GM21723 (cell line): ENCODE measurements at regions not wholly inside any gene's neighbourhood (a gene's known extent, or its start where the extent isn't known, plus 50 kb on each side); places are given as distances from the start of the nearest gene placed in this dataset.

Experiments used
- ATAC-seq: cut with Tn5 transposase; IDR thresholded peaks from one replicate; pipeline ENCODE4 v1.9.1; 2021; ENCODE audit warnings: mild to moderate bottlenecking, moderate library complexity; ENCODE audit not compliant: unreplicated experiment

DNA sequence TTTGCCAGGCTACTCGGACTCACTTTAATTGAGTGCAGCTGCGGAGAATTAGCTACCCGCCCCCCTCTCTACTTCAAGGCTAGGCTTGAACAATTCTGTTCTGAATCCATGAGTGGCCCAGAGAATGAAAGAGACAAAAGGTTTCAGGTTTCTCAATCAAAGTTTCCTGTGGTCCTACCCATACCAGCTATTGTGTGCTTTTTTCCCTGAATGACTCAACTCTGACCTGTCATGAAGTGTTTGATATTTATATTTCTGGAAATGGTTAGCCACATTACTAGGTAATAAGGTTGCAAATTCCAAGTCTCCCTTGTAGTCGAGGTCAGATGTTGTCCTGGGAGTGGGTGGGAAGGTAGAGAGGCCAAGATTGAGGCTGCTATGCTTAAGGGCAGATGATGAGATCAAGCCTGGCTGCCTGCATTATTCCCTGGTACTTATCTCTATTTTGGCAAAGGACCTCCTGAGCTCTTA lies 392.7 kb upstream of the TBL1XR1 start:
- peak; percentile 64 for ATAC-seq

DNA sequence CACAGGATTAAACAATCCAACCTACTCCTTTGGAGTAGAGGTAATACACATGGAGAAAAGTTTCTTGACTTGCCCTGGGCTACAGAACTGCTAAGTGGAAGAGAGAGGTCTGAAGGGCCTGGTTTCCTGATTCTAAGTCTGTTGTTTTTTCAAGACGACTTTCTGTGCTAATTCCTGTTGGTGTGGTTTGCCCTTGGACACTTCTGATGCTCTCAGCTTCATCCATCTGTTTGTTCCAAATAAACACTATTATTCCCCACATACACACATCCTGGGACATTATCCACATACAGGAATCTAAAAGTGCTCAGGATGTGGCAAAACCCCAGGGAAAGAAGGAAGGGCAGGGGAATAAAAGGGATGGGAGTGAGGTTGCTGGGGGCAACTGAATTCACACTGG lies 393.5 kb upstream of the TBL1XR1 start:
- no peak for ATAC-seq

DNA sequence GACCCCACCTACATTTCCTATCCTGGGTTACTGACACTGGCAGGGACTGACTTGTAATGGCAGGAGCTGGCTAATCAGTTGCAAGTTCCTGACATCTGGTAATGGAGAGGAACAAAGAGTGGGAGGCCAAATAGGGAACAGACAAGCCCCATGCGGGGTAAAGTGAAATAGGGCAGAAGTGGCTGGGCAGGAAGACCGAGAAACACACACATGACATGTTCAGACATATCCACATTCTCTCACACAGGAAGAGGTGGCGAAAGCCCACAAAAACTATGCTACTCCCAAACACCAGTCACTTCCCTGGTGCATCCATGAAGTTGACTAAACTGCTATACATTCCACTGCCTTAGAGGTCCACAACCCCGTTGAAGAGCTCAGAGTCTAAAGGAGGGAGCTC lies 394.1 kb upstream of the TBL1XR1 start:
- peak; percentile 83 for ATAC-seq

GRCh38 chr3:177594096-177594495 lies 396.8 kb upstream of the TBL1XR1 start:
- no peak for ATAC-seq

DNA sequence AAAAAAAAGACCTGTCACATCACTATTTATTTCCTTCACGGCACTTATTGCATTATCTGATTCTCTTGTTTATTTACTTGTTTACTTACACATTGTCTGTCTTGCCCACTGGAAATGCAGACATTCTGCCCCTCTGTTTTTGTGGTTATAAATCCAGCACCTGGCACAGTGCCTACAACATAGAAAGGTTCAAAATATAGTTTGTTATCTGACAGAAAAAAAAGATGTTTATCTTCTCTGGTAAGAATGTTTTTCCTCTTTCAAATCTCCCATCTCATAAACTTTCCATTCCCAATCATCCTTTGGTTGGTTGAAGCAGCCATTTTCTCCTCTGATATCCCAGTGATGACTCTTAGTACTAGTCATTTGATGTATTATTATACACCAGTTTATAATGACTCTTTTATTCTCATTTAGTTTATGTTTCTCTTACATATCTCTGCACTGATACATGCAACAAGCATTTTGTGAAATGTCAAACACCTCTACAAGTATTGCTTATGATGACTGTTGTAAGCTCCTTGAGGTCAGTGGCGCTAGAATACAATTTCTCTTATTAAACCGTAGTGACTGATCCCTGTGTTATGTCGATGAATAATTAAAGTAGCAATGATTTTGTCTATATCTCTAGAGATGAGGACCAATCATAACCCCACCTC lies 398.4 kb upstream of the TBL1XR1 start:
- no peak for ATAC-seq

DNA sequence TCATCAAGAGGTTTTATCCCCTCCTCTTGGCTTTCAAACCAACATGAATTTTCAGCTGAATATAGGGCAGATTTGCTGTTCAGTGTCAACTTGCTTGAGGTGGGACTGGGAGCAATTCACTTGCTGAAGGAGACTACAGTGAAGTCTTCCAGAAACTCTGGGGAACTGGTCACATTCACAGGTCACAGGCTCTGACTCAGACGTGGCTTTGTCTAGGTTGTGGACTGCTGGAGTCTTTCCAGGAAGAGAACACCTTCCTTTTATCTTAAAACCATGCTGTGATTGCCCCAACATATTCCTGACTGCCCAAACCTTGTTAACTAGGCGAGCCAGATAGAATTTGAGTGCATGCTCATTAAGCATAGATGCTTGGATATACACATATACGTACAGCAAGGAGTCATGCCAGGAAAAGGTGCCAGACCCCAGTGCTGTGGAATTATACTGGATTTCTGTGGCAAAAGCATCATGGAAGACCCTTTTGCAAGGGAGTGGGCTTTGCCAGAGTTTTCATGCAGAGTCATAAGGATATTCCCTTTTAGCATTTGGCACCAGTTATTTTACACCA lies 399.1 kb upstream of the TBL1XR1 start:
- no peak for ATAC-seq

GRCh38 chr3:177596816-177597271 lies 399.6 kb upstream of the TBL1XR1 start:
- no peak for ATAC-seq

GRCh38 chr3:177597311-177598096 lies 400.2 kb upstream of the TBL1XR1 start:
- peak; percentile 81 for ATAC-seq

DNA sequence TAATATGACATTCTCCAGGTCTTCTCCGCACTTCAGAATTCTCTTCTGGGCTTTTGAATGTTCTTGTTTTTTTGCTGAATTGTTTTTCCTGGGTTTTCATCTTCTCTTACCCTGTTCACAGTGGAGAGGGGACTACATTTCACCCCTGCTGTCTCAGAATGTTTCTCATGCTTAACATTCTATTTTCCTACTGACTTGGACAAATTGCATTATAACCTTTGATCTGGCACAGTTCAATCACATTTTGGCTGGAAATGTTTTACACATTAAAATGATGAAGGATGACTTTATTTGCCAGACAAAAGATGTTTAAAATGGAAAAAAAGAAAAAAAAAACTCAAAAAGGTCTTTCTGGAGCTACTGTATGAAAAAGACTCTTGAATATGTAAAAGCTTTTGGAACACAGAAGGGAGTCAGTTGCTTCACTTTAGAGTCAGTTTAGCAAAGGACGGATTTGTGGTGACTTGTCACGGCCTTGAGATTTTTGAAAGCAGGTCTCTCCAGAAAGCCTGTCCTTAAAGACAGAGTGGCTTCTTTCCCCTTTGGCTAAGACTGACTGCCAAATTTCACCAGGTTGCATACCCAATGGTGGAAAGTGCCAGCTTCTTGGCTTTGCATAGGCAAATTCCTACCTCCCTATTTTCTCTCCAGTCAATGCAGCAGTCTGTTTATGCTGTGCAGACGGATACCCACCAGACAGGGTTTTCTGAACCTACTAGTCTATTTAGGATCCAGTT lies 401.0 kb upstream of the TBL1XR1 start:
- no peak for ATAC-seq

DNA sequence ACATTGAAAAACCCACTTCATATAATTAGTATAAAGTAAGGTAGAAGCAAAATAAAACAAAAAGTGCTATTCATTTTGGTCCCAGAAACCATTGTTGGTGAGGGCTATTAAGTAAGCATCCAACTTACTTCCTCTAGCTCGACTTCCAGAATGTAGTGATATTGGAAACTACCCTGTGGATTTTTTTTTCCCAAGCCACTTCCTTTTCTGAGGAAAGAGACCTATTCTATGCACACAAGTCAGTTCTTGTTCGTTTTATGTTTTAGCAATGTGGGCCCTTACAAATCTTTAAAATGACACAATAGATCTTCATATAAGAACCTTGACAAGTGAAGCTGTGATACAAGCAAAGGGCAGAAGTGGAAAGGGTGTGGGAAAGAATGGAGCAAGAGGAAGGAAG lies 402.0 kb upstream of the TBL1XR1 start:
- no peak for ATAC-seq

- no peak for ATAC-seq
Measured at GRCh38 chr3:177599837-177600236, 402.6 kb upstream of the TBL1XR1 start.

DNA sequence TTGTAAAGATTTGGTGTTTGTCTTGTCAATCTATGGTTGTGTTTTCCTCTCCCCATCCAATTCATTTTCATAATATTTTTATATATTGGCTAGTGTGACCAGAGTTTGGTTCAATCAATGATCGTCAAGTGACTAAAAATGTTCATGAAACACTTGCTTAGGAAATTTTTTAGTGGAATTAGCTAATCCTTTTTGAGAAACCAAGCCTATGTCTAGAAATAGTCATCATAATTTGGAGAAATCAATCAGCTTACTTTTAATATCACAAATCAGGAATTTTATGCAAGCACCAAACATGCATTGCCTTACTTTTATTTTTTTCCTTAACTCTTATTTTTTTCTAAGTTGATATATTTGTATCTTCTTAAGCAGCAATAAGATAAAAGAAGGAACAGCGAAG lies 403.1 kb upstream of the TBL1XR1 start:
- ATAC-seq: no peak

DNA sequence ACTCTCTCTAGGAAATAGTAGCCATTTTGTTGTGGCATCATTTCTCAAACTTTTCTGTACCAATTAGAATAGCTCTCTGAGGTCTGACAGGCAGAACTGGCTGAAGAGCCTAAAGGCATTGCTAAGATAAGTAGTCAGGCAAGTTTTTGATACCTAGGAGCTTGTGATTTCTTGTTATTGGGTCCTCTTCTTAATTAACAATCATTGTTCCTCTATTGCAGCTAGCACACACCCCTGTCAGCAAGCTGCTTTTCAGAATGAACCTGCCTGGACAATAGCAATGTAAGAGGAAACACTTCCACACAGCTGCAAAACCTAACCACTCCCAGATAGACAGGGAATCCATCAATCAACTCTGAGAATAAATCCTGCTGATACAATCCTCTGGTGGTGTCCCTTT lies 403.9 kb upstream of the TBL1XR1 start:
- ATAC-seq: no peak

- ATAC-seq: peak; percentile 14
Measured at GRCh38 chr3:177602601-177603147, 405.4 kb upstream of the TBL1XR1 start.

GRCh38 chr3:177603148-177603603 lies 405.9 kb upstream of the TBL1XR1 start:
- peak; percentile 55 for ATAC-seq

- no peak for ATAC-seq
Measured at GRCh38 chr3:177604181-177604580, 406.9 kb upstream of the TBL1XR1 start.

DNA sequence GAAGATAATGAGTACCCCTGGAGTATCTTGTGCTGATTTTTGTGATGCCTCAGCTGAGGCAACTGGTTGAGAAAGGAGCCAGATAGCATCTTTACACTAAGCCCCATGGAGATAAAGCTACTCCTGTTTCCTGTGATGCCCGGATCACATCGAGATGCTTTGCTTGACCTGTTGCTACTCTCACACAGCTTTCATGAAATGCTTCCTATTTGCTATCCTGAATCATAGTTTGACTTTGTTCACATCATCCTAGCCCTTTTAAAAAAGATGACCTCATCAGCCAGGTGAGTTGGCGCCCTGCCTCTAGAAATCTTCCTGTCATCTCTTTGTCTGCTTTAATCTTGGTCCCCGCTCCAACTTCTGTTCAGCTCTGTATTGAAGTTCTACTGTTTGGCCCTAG lies 409.6 kb upstream of the TBL1XR1 start:
- no peak for ATAC-seq

GRCh38 chr3:177607589-177607988 lies 410.3 kb upstream of the TBL1XR1 start:
- ATAC-seq: no peak

- no peak for ATAC-seq
Measured at GRCh38 chr3:177608443-177608842, 411.2 kb upstream of the TBL1XR1 start.

DNA sequence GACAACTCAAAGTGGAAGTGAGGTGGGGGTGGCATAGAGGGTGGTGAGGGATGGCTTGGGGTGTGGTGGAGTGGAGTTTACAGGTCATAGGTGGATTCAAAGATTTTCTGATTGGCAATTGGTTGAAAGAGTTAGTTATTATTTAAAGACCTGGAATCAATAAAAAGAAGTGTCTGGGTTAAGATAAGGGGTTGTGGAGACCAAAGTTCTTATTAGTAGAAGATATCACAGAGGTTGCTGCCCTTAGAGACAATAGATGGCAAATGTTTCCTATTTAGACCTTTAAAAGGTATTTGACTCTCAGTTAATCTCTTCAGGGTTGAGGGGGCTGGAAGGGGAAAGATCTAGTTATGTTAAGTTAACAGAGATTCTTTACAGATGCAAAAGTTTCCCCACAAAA lies 412.3 kb upstream of the TBL1XR1 start:
- ATAC-seq: no peak

- ATAC-seq: no peak
Measured at GRCh38 chr3:177610262-177610661, 413.0 kb upstream of the TBL1XR1 start.
